ENCODE measurements at regions not wholly inside any gene's neighbourhood (a gene's known extent, or its start where the extent isn't known, plus 50 kb on each side); places are given as distances from the start of the nearest gene placed in this dataset.

DNA sequence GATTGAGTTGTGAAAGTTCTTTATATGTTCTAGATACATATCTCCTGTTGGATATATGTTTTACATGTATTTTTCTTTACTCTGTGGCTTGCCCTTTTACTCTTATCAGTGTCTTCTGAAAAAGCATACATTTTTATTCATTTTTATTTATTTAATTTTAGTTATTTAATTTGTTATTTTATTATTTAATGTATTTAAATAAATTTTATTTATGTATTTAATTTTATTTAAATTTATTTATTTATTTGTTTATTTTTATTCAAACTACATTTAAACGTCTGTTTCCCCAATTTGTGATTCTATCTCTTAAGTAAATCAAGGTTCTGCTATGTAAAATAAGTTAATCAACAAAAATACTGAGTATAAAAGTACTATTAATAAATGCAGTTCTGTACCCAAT is 279.1 kb upstream of the AKR1E2 start:
- TF ChIP-seq CTCF (tag by site-specific recombination; IDR thresholded peaks at IDR 0.05) (no peak), BCL11A (tag by site-specific recombination; IDR thresholded peaks at IDR 0.05; ENCODE audit: low read depth) (no peak), ZNF707 (tag by site-specific recombination; IDR thresholded peaks at IDR 0.05) (no peak), ZEB2 (tag by site-specific recombination; IDR thresholded peaks at IDR 0.05) (no peak), GLI2 (tag by site-specific recombination; IDR thresholded peaks at IDR 0.05; ENCODE audit: borderline replicate concordance, low read depth) (no peak), TCF7L2 (IDR thresholded peaks at IDR 0.05; ENCODE audit: borderline replicate concordance, low read depth, low read length) (no peak), PBX3 (CRISPR knock-in tag; IDR thresholded peaks at IDR 0.05) (no peak), ZNF132 (tag by site-specific recombination; IDR thresholded peaks at IDR 0.05; ENCODE audit: borderline replicate concordance) (no peak)
